Prostate gland (tissue), 2 donors: ENCODE measurements at regions not wholly inside any gene's neighbourhood (a gene's known extent, or its start where the extent isn't known, plus 50 kb on each side); places are given as distances from the start of the nearest gene placed in this dataset.

Experiments
- CTCF ChIP-seq, 4 experiments: fragments of 200-600 bp in 2 of 4; fragments of 450-650 bp in 2 of 4; sonication (generic) in 2 of 4; IDR thresholded peaks; 1 replicate in 3 of 4; 2 replicates in 1 of 4; pipeline ENCODE4 v1.5.1; 2016 to 2019; ENCODE audit warnings: antibody characterized with exemption in 4 of 4, mild to moderate bottlenecking in 2 of 4, moderate library complexity in 2 of 4
- POLR2A ChIP-seq: fragments of 450-650 bp; IDR thresholded peaks from one replicate; pipeline ENCODE4 v1.6.1; 2016; ENCODE audit warnings: antibody characterized with exemption, mild to moderate bottlenecking
- POLR2AphosphoS5 ChIP-seq: sonication (generic); formaldehyde crosslinking; IDR thresholded peaks from one replicate; pipeline ENCODE4 v1.6.1; 2017; ENCODE audit warnings: antibody characterized with exemption

- TF ChIP-seq CTCF (IDR thresholded peaks at IDR 0.05) = no peak
- no peak for TF ChIP-seq POLR2A
- no peak for TF ChIP-seq POLR2AphosphoS5
Observed at GRCh38 chr5:18900644-18901043, 1087.4 kb downstream of the CDH18 start.
